Neutrophil (primary cell): ENCODE measurements at regions not wholly inside any gene's neighbourhood (a gene's known extent, or its start where the extent isn't known, plus 50 kb on each side); places are given as distances from the start of the nearest gene placed in this dataset.

Source experiments
- H3K27ac ChIP-seq: fragments of 200-600 bp; sonication (generic); 2 replicates; pipeline ENCODE4 v1.5.1; 2016; ENCODE audit warnings: mild to moderate bottlenecking, moderate library complexity
- H3K27me3 ChIP-seq: fragments of 200-600 bp; sonication (generic); 2 replicates; pipeline ENCODE4 v1.6.0; 2016; ENCODE audit warnings: mild to moderate bottlenecking
- H3K36me3 ChIP-seq: fragments of 200-600 bp; sonication (generic); 2 replicates; pipeline ENCODE4 v1.5.1; 2017
- H3K4me1 ChIP-seq, 2 experiments: fragments of 200-600 bp in 1 of 2; sonication (generic) in 1 of 2; 1 replicate in 1 of 2; 2 replicates in 1 of 2; pipeline versions ENCODE4 v1.5.1 to v1.6.1; 2013 to 2016; ENCODE audit warnings: low read depth in 1 of 2, low read length in 1 of 2, mild to moderate bottlenecking in 1 of 2, moderate library complexity in 1 of 2; ENCODE audit not compliant: control insufficient read depth in 1 of 2, insufficient read depth in 1 of 2
- H3K4me3 ChIP-seq, 2 experiments: fragments of 200-600 bp in 1 of 2; sonication (generic) in 1 of 2; 1 replicate in 1 of 2; 2 replicates in 1 of 2; pipeline ENCODE4 v1.5.1; 2013 to 2016; ENCODE audit warnings: low read depth in 1 of 2, low read length in 1 of 2, mild to moderate bottlenecking in 1 of 2, moderate library complexity in 1 of 2
- H3K9me3 ChIP-seq: fragments of 200-600 bp; sonication (generic); 2 replicates; pipeline ENCODE4 v1.5.1; 2016
- CTCF ChIP-seq: fragments of 200-600 bp; sonication (generic); IDR thresholded peaks from 2 replicates; pipeline ENCODE4 v1.5.1; 2016; ENCODE audit warnings: antibody characterized with exemption

- H3K4me1 ChIP-seq: no peaks in the 10 kb centered on the region
- H3K27me3 ChIP-seq: no peaks in the 10 kb centered on the region
- no peak for TF ChIP-seq CTCF
Observed at GRCh38 chr16:65319621-65320231, 197.9 kb upstream of the CDH11 start.

GRCh38 chr16:65318590-65319257 lies 196.9 kb upstream of the CDH11 start:
- Histone ChIP-seq H3K27ac (no peak overlapping the region), H3K36me3 (no peaks in the 10 kb centered on the region)

More at GRCh38 chr16:65319621-65320231, 197.9 kb upstream of the CDH11 start:
- no peak overlapping the region for H3K27ac ChIP-seq
- H3K36me3 ChIP-seq: no peaks in the 10 kb centered on the region
- H3K4me3 ChIP-seq: no peak overlapping the region
- no peaks in the 10 kb centered on the region for H3K9me3 ChIP-seq

GRCh38 chr16:65318138-65318537 lies 196.3 kb upstream of the CDH11 start:
- Histone ChIP-seq H3K4me1 (no peaks in the 10 kb centered on the region), H3K4me3 (no peak overlapping the region), H3K9me3 (no peaks in the 10 kb centered on the region), H3K27ac (no peak overlapping the region), H3K27me3 (no peaks in the 10 kb centered on the region), H3K36me3 (no peaks in the 10 kb centered on the region)
- no peak for TF ChIP-seq CTCF

More at GRCh38 chr16:65318590-65319257, 196.9 kb upstream of the CDH11 start:
- no peaks in the 10 kb centered on the region for H3K27me3 ChIP-seq
- H3K9me3 ChIP-seq: no peaks in the 10 kb centered on the region
- TF ChIP-seq CTCF: no peak
- H3K4me1 ChIP-seq: no peaks in the 10 kb centered on the region
- no peak overlapping the region for H3K4me3 ChIP-seq

- no peak overlapping the region for H3K27ac ChIP-seq
- no peaks in the 10 kb centered on the region for H3K9me3 ChIP-seq
- no peaks in the 10 kb centered on the region for H3K36me3 ChIP-seq
- TF ChIP-seq CTCF: no peak
- H3K4me1 ChIP-seq: no peaks in the 10 kb centered on the region
- no peak overlapping the region for H3K4me3 ChIP-seq
- no peaks in the 10 kb centered on the region for H3K27me3 ChIP-seq
Observed at GRCh38 chr16:65316808-65317207, 194.9 kb upstream of the CDH11 start.

- Histone ChIP-seq H3K27me3 (no peaks in the 10 kb centered on the region), H3K9me3 (no peaks in the 10 kb centered on the region), H3K4me1 (no peaks in the 10 kb centered on the region), H3K27ac (no peak overlapping the region), H3K4me3 (no peak overlapping the region), H3K36me3 (no peaks in the 10 kb centered on the region)
- TF ChIP-seq CTCF: no peak
Observed at GRCh38 chr16:65315081-65315780, 193.4 kb upstream of the CDH11 start.
